Left renal cortex interstitium (tissue), 4 donors: ENCODE measurements at regions not wholly inside any gene's neighbourhood (a gene's known extent, or its start where the extent isn't known, plus 50 kb on each side); places are given as distances from the start of the nearest gene placed in this dataset.
"Not testable (repeated sequence)": the region's sequence is repeated elsewhere in the genome, so short reads cannot be mapped to it uniquely, and the experiment has no call there.

Source experiments
- DNase-seq, 4 donors: peaks; one replicate each; pipeline ENCODE4 v3.0.0-alpha.2; 2013; ENCODE audit warnings: low read depth in 4 of 4, low spot score in 2 of 4, missing footprints in 1 of 4

DNA sequence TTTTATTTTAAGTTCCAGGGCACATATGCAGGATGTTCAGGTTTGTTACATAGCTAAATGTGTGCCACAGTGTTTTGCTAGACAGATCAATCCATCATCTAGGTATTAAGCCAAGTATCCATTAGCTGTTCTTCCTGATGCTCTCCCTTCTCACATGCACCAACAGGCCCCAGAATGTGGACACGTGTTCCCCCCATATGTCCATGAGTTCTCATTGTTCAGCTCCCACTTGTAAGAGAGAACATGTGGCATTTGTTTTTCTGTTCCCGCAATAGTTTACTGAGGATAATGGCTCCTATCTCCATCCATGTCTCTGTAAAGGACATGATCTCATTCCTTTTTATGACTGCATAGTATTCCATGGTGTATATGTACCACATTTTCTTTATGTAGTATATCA, 374.8 kb upstream of the FAT1 start:
- DNase-seq = no peak

DNA sequence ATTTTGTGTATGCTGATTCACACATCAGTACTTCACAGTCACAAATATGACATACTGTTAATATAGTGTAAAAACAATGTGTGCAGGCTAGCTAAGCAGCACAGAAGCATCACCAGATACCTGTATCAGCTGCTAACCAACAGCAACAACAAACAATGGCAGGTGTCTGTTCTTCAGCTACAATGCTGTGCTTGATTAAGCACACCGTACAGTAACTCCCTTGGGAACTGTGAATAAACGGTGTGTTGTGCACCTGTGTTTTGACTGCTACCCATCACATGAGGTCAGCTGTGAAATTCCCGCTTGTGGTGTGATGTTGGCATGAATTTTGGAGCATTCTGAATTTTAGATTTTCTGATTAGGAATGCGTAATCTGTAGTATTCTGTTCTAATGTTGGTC, 379.7 kb upstream of the FAT1 start:
- DNase-seq = no peak

DNA sequence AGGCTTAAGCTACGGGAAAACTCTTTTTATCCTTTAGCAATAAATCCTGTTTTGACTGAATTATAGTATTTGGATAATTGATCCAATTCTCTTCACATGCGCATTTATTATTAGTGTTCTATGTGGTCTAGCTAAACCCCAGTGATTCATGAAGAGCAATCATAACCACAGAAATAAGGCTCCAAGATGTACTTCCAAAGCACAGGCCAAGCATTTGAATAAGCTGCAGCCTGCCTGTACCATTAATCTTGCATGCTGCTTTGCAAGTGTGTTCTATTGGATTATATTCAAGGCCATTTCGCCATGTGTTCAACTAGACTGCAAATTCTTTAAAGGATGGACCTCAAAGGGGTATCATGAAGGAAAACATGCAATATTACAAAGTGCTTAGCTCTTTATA, 385.2 kb upstream of the FAT1 start:
- no peak for DNase-seq

DNA sequence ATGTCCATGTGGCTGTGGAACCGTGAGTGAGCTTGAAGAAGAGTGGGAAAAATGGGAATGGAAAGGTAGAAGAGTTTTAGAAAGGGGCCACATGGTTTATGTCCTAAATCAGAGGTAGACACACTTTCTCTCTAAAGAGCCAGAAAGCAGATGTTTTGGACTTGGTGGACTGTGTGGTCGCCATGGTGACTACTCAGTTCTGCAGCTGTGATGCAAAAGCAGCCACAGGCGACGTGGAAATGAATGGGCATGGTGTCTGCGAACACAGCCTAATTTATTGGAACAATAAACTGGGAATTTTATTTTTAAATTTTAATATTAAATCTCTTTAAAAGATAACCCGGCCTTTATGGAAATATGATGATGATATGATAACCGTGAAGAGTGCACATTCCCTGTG, 386.0 kb upstream of the FAT1 start:
- DNase-seq = no peak

DNA sequence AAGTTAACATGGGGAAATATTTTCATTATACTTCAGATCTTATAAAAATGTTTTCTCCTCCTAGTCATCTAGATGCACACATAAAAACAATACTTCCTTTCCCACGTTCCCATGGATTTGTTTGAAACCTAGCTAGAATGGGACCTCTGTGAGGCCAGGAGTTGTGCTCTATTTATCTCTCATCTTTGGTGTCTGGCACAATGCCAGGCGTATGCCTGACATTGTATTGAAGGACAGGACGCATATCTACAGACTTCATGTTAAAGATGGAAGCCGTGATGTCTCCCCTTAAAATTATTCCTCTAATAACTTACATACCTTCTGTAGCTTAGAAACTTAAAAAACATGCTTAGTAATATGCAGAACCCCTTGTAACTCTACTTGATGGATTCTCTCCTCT, 394.5 kb upstream of the FAT1 start:
- no peak for DNase-seq

DNA sequence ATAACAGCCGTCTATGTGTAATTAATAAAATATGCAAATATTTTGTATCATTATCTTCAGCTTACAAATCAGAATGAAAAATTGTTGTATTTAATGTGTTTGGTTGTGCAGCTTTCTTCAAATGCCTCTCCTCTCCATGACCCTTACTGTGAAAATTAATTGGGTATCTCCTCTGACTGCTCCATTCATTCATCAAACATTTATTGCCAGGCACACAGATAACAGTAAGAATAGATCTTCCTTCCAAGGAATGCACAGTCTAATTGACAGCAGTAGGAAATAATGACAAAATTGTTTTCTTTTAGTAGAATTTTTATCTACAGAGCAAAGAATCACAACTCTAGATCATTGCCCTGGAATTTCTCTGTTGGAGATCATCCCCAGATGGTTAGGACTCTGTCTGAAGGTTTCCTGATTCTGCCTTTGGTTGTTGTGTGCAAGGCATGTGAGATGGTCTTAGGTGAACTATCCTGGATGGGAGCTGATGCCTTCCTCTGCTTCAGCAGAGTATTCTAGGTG, 395.0 kb upstream of the FAT1 start:
- DNase-seq = no peak

DNA sequence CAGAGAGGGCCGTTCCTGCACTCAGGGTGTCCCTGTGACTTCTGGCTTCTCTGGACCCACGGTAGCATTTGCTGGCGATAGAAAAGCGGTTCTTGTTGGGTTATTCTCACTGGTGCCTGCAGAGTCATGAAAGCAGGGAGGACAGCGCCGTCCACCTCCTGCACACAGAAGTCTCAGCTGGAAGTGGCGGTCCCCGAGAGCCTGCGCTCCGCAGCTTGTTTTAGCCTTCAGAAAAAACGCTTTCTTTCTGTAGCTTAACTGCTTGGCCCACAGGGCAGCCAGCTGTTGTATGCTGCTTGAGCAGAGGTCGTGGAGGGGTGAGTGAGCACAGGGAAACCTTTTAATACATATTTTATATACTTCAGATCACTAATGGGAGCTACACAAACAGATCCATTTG, 400.7 kb upstream of the FAT1 start:
- peak in 1 of 4 donors; percentile 32 for DNase-seq

DNA sequence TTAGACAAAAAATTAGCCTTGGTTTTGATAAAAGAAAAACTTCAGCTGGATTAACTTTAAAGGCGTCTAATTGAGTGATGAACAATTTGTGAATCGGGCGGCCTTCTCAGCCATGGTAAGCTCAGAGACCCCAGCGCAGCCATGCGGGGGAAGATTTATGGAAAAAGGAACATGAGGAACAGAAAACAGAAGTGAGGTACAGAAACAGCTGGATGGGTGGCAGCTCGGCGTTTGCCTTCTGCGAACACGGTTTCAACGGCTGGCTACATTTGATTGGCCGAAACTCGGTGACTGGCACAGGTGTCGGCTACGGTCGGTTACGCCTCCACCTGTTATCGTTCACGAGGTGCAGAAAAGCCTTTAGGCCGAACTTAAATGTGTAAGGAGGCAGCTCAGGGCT, 401.4 kb upstream of the FAT1 start:
- DNase-seq = no peak

DNA sequence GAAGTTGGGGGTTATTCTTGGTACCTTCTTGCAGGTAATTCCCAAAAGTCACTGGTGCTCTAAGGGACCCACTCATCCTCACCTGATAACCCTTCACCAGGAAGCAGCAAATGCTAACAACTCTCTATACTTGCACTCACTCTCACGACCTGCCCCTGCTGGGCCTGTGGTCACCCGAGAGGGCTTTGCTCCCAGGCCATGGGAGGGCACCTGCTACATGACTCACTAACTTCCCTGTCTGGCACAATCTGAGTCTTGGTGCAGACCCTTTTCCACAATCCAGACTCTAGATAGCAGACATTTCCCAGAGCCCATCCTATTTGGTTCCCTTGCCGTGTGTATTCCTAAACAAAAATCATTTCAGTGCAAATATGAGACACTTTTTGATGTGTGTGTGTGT, 403.8 kb upstream of the FAT1 start:
- DNase-seq = no peak

DNA sequence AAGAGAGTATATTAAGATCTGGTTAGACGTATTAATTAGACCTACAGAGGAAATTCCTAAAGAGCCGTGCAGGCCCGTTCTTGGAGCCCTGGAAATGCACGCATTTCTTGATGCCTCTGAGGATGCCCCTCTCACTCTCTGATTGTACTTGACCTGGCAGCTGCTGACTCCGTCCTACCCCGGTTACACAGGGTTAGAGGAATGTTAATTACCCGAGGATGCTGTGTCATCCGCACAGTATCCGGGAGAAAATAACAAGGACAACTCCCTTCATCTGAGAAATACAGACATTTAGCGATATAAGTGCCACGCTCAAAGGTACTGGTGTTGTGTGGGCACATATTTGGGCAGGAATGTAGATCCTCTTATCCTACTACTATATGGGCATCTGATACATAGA, 404.6 kb upstream of the FAT1 start:
- no peak for DNase-seq

DNA sequence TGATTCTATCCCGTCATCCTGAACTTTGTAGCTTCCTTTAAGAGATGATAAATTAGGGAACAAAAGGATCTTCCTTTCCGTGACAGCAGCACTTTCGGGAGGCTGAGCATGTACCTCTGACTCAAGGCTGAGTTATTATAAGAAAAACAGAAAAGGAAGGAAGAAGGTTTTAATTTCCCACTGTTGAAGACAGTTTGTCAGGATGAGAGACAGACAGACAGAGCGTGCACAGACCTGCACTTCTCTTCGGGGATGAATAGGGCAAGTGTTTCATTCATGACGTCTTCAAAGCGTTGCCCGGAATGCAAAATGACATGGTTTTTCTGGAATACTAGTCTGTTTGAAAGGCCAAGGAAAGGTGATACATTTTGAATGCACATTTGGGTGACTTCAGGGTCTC, 405.3 kb upstream of the FAT1 start:
- DNase-seq = no peak

DNA sequence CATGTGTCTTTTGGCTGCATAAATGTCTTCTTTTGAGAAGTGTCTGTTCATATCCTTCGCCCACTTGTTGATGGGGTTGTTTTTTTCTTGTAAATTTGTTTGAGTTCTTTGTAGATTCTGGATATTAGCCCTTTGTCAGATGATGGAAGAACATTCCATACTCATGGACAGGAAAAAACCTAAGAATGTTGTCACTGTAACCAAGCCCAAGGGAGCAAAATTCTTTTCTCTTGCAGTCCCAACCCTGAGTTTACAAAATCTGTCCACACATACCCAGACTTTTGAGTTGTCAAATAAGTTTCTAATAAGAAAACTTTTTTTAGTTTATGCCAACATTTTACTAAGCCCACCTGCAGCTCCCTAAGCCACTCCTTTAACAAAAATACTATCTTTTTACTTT, 408.2 kb upstream of the FAT1 start:
- DNase-seq = not testable (repeated sequence)

DNA sequence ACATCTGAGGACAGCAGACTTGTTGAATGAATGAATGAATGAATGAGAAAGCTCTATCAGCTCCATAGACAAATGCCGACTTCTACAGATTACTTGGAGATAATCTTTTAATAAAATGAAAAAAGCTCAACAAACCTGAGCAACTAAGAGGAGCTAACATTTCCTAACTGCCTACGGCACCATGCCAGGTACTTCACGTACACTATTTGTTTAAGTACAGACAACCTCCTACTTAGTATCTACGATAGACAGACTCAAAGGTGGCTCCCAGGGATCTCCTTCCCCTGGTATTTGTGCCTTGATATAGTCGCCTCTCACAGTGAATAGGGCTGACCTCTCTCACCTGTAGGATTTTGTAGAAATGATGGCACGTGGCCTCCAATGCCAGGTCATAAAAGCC, 412.2 kb upstream of the FAT1 start:
- DNase-seq = no peak

DNA sequence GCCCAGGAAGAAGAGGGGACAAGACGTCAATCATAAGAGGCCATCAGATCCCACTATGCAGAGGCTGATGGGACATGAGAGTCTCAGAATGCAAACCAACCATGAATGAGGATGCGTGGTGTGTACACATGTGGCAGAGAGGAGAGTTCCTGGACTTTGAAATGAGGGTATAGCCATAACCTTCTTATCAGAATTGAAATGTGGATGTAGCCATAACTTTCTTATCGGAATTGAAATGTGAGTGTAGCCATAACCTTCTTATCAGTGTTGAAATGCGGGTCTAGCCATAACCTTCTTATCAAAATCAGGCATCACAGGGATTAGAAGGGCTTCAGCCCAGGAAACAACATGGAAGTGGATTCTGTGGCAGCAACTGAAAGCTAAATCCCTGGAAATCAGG, 415.5 kb upstream of the FAT1 start:
- no peak for DNase-seq

DNA sequence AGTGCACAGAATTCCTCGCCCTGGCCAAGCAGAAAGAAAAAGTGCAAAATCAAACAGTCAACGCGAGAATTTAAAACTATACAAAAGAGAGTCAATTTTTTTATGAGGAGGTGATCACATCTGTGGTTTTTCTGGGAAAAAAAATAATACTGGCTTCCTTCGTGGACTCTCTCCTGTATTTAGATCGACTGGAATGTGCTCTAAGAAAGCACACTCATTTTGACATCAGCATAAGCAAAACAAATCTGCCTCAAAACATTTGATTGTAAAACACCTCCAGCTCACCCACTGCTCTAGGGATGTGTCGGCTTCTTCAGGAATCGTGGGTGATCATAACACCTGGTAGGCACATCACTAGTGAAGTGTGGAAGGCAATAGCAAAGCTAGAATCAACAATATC, 417.4 kb upstream of the FAT1 start:
- no peak for DNase-seq

DNA sequence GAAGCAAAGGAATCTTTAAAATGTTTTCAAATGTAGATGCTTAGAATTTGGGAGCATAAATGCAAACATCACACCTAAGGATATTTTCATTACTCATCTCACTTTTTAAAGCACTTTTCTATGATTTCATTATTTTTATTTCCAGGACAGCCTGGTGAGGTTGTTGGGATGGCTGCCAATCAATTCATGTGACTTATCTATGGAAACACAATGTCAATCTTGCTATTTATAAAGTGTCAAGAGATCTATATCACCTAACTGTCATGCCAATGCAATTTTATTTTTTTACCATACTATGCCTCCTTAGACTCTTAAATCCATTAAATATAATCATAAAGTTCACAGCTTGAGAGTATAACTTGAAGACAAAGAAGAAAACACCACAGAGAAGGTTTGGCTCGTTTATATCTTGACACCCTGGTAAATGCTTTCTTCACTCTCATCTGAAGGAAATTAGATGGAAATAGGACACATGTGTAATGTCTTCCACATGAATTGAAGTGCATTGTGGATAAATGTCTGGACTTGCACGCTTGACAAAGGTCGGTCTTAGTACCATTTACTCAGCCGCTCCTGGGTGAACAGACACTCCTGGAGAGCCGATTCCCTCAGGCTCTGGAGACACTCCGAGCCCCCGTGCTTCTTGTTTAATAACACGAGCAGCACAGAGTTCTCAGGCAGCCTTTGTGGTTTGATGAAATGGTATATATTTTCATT, 425.7 kb upstream of the FAT1 start:
- no peak for DNase-seq

DNA sequence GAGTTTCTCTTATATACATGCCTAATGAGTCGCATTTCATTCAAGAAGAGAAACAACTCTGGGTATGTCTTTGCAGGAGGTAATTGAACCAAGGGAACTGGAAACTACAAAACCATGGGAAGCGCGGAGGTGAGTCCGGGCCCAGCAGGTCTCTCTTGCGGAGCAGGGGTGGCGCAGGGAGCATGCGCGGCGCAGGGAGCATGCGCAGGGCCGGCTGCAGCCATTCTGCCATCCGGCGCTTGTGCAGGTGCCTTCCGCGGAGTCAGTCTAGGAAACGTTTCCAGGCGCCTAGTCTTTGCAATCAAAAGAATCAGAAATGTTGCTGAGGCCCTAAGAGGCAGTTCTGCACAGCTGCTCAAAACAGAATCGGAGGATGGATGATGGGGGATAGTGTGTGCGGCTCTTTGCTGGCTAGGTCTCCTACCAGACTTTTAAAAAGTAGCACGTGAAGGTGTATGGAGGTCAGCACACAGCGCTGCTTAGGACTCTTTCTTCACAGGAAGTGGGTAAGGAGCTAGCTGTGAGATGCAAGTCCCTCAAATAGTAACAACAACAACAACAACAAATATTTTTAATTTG, 433.8 kb upstream of the FAT1 start:
- DNase-seq = no peak

DNA sequence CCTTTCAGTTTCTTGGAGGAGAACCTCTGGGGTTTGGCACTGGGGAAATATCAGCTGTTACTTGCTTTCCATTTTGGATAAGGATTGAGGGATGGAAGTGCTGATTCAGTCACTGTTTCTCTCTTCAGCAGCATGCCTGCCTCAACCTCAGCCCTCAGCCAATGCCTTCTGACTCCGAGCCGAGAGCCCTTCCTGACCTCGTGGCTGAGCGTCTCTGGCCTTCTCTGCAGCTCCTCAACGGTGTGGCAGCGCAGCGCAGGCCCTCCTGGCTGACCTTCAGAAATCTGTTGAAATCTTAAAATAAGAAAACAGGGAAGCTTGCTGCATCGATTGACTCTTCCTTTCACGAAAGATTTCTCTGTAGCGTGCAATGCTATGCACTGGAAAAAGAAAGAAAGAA, 434.3 kb upstream of the FAT1 start:
- DNase-seq = no peak

DNA sequence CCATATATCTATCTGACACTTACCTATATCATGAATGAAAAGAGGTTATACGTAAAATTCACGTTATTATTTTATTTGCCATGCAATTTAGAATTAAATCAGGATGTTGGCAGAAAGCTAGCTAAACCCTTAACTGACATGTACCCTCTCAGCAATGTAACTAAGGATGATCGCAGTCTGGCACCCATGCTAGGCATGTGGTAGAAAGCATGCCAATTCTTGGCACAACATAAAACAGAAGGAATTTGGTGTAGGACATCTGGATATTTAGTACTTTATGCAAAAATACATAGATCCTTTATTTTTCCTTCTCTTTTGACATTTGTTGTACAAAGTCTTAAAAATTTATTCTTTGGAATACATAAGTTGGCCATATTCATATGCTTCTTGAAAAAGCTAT, 436.8 kb upstream of the FAT1 start:
- no peak for DNase-seq

DNA sequence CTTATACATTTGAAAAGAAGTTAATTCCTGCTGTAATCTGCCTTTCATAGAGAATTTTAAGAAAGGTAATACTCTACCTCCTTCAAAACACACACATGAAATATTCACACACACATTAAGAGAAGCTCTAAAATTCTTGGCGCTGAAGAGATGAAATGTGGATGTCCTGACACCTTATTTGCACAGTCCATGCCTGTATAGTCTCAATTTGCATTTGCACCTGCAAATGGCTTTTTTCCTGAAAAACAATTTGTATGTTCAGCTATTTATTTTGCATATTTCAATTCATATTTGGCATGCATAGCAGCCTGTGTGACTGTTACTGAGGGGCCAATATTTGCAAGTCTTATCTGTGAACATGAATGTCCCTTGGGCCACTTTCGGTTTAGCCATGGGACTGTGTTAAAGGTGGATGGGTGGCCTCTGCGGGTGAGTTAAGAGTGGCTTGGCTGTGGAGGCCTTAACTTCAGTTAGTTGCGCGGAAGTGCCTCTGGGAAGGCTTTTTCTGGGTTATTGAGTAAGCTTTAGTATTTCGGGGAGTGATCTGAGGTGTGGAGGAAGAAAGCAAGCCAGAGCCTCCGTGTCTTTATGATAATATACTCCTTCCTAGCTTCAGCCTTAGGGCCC, 443.3 kb upstream of the FAT1 start:
- no peak for DNase-seq

DNA sequence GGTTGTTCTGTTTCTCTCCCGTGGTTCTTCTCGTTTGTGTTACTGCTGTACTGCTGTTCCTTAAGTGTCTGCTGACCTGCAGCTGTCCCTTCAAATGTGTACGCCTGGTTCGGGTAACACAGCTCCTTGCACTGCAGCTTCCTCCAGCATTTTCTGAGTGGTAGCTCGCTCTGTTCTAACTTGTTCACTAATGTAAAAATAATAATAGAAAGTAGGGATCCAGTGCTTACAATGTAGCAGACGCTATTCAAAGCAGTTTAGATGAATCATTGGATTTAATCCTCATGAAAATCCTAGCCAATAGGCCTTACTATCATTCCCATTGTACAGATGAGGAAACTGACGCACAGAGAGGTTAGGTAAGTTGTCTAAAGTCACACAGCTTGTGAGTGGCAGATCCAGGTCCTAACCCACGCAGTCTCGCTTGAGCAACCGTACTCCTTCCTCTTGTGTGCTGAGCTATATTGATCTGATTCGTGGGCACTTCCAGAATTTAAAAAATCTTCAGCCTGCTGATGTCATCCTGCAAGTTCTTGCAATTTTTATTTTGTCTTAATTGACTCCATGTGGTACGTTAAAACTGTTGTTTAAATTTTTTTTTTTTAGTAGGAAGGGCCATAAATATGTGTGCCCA, 448.2 kb upstream of the FAT1 start:
- no peak for DNase-seq

DNA sequence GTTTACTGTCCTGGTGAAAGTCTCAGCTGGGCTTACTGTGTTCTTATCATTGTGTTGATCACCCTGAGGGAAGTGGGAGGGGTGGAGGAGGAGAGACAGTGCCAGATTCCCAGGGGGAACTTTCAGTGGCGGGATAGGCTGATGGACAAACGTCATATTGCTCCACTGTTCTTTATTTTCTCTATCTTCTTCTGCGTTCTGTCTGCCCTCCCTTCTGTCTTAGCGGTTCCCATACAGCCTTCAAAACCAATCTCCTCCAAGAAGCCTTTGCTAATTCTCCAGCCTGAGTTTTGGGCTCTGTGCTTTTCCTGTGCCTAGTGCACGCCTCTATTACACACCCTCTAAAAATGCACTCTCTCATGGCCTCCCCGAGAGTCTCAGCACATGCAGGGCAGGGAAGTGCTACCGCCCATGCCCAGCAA, 448.7 kb upstream of the FAT1 start:
- no peak for DNase-seq
